ENCODE measurements at regions not wholly inside any gene's neighbourhood (a gene's known extent, or its start where the extent isn't known, plus 50 kb on each side); places are given as distances from the start of the nearest gene placed in this dataset.
"Not testable (repeated sequence)": the region's sequence is repeated elsewhere in the genome, so short reads cannot be mapped to it uniquely, and the experiment has no call there.

DNA sequence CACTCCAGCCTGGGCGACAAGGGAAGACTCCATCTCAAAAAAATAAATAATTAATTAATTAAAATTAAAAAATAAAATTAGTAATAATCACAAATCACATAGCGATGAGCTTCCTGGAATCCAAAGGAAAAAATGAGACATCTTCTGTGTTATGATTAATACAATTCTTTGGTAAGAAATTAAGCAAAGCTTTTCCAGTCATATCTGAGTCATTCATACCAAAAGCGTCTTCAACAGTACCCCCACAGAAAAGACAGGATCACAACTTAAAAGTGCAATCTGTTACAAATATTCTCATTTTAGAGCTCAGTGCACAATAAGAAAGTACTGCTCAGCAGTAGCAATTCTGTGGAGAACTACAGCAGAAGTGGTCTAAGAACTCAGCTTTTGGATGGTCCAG lies 168.5 kb upstream of the MXRA5 start:
- no peak overlapping the region for H3K27ac ChIP-seq (ENCODE audit: low read length)
- H3K36me3 ChIP-seq (ENCODE audit: control insufficient read depth, insufficient read depth, low read length) = no peaks in the 10 kb centered on the region
- no peaks in the 10 kb centered on the region for H3K9me3 ChIP-seq (ENCODE audit: control insufficient read depth, low read depth, low read length)
- no peak overlapping the region for H3K4me3 ChIP-seq (ENCODE audit: low read length)
- DNase-seq = no peak
- WGBS (ENCODE audit: insufficient coverage, low lambda C conversion rate) = no CpG with 5 or more reads among the region's 3 CpGs
- H3K4me1 ChIP-seq (ENCODE audit: control insufficient read depth, insufficient read depth, low read length) = no peaks in the 10 kb centered on the region
- H3K27me3 ChIP-seq (ENCODE audit: control insufficient read depth, insufficient read depth, low read length) = no peaks in the 10 kb centered on the region

- not testable (repeated sequence) for H3K4me1 ChIP-seq (ENCODE audit: control insufficient read depth, insufficient read depth, low read length); DNase-seq; H3K27me3 ChIP-seq (ENCODE audit: control insufficient read depth, insufficient read depth, low read length); H3K4me3 ChIP-seq (ENCODE audit: low read length); H3K9me3 ChIP-seq (ENCODE audit: control insufficient read depth, low read depth, low read length); H3K27ac ChIP-seq (ENCODE audit: low read length); H3K36me3 ChIP-seq (ENCODE audit: control insufficient read depth, insufficient read depth, low read length)
- no CpG with 5 or more reads among the region's 10 CpGs for WGBS (ENCODE audit: insufficient coverage, low lambda C conversion rate)
Measured at GRCh38 chrX:3512150-3512549, 165.7 kb upstream of the MXRA5 start.

- Histone ChIP-seq H3K27me3 (ENCODE audit: control insufficient read depth, insufficient read depth, low read length) (no peaks in the 10 kb centered on the region), H3K36me3 (ENCODE audit: control insufficient read depth, insufficient read depth, low read length) (no peaks in the 10 kb centered on the region), H3K9me3 (ENCODE audit: control insufficient read depth, low read depth, low read length) (no peaks in the 10 kb centered on the region), H3K27ac (ENCODE audit: low read length) (no peak overlapping the region), H3K4me1 (ENCODE audit: control insufficient read depth, insufficient read depth, low read length) (no peaks in the 10 kb centered on the region), H3K4me3 (ENCODE audit: low read length) (no peak overlapping the region)
- WGBS (ENCODE audit: insufficient coverage, low lambda C conversion rate) = 80% methylated on average over 1 of the region's 4 CpGs
- DNase-seq = no peak
Measured at GRCh38 chrX:3509934-3510333, 163.5 kb upstream of the MXRA5 start.

GRCh38 chrX:3504916-3505315 lies 158.5 kb upstream of the MXRA5 start:
- WGBS (ENCODE audit: insufficient coverage, low lambda C conversion rate) = no CpG with 5 or more reads among the region's 3 CpGs
- Histone ChIP-seq H3K27me3 (ENCODE audit: control insufficient read depth, insufficient read depth, low read length) (no peaks in the 10 kb centered on the region), H3K36me3 (ENCODE audit: control insufficient read depth, insufficient read depth, low read length) (no peaks in the 10 kb centered on the region), H3K4me3 (ENCODE audit: low read length) (no peak overlapping the region), H3K4me1 (ENCODE audit: control insufficient read depth, insufficient read depth, low read length) (no peaks in the 10 kb centered on the region), H3K9me3 (ENCODE audit: control insufficient read depth, low read depth, low read length) (no peaks in the 10 kb centered on the region), H3K27ac (ENCODE audit: low read length) (no peak overlapping the region)
- no peak for DNase-seq

DNA sequence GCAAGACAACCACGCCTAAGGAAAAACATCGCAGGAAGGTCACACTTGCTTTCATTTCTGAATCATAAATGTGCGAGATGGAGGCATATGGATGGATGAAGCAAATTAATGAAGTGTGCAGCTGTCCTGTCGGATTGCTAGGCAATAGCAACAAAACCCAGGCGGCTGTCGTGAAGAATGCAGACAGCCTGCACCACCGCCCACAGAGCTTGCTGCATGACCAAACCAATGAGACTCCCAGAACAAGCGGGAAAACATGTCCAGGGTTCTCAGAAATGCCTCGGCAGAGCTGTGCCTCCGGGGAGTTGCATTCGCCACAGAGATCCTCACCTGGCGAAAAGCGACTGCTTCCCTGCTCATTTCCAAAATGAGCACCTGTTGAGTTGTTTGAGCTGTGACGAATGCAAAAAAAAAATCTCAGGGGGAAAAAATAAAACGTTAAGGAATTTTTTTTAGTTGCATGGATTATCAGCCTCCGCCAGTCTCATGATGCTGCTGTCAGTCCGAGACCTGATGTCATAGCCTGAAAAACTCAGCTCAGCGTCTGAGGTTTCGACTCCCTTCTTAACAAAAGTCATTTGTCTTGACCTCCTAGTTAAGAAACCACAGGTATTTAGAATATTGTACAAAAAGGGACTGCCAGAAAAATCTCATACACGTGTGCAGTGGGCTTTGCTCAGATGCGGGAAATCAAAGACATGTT lies 155.5 kb upstream of the MXRA5 start:
- Histone ChIP-seq H3K4me1 (ENCODE audit: control insufficient read depth, insufficient read depth, low read length) (no peaks in the 10 kb centered on the region), H3K27ac (ENCODE audit: low read length) (no peak overlapping the region), H3K9me3 (ENCODE audit: control insufficient read depth, low read depth, low read length) (no peaks in the 10 kb centered on the region), H3K4me3 (ENCODE audit: low read length) (no peak overlapping the region), H3K27me3 (ENCODE audit: control insufficient read depth, insufficient read depth, low read length) (no peaks in the 10 kb centered on the region), H3K36me3 (ENCODE audit: control insufficient read depth, insufficient read depth, low read length) (no peaks in the 10 kb centered on the region)
- WGBS (ENCODE audit: insufficient coverage, low lambda C conversion rate) = no CpG with 5 or more reads among the region's 21 CpGs
- DNase-seq = no peak

DNA sequence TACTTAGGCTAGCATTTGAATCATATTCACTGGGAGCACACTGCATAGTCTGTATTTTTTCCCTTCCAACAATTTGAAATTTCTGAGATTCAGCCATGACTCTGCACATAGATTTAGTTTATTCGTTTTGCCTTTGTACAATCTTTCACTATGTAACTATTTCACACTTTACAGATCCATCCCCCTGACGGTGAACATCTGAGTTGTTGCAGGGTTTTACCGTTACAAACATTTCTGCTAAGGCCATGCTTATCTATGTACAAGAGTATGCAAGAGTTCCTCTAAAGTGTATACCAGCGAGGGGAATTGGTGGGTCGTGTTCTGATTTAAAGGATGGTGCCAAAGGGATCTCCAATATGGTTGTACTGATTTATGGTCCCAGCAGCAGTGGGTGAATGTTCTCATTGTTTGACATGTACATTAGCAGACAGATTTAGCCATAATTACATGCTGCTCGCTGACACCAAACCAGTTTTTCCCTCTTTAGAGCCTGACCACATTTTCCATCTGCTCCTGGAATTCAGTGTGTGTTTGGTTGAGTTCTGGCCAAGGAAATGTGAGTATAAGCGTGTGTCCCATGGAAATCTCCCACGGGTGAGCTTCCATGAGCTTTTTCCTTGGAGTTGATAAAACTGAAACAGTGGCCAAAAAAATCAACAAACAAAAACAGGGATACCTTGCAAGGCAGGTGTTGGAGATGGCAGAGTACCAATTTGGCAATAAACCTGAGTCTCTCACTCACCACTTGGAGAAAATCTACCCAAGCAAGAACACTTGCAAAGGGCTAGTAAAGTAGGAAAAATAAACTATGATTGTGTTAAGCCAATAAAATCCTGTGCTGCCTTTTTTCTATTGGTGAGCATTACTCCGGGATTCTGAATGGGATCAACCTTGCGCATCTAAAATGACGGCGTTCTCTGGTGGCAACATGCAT lies 149.7 kb upstream of the MXRA5 start:
- not testable (repeated sequence) for H3K27ac ChIP-seq (ENCODE audit: low read length); H3K9me3 ChIP-seq (ENCODE audit: control insufficient read depth, low read depth, low read length); H3K27me3 ChIP-seq (ENCODE audit: control insufficient read depth, insufficient read depth, low read length); DNase-seq; H3K4me3 ChIP-seq (ENCODE audit: low read length); H3K36me3 ChIP-seq (ENCODE audit: control insufficient read depth, insufficient read depth, low read length); H3K4me1 ChIP-seq (ENCODE audit: control insufficient read depth, insufficient read depth, low read length)
- no CpG with 5 or more reads among the region's 12 CpGs for WGBS (ENCODE audit: insufficient coverage, low lambda C conversion rate)

GRCh38 chrX:3493605-3494004 lies 147.2 kb upstream of the MXRA5 start:
- H3K36me3 ChIP-seq (ENCODE audit: control insufficient read depth, insufficient read depth, low read length) = no peaks in the 10 kb centered on the region
- no peaks in the 10 kb centered on the region for H3K9me3 ChIP-seq (ENCODE audit: control insufficient read depth, low read depth, low read length)
- no peak overlapping the region for H3K27ac ChIP-seq (ENCODE audit: low read length)
- H3K4me1 ChIP-seq (ENCODE audit: control insufficient read depth, insufficient read depth, low read length) = no peaks in the 10 kb centered on the region
- no peak overlapping the region for H3K4me3 ChIP-seq (ENCODE audit: low read length)
- no peak for DNase-seq
- H3K27me3 ChIP-seq (ENCODE audit: control insufficient read depth, insufficient read depth, low read length) = no peaks in the 10 kb centered on the region

GRCh38 chrX:3485727-3486126 lies 139.3 kb upstream of the MXRA5 start:
- no peak overlapping the region for H3K27ac ChIP-seq (ENCODE audit: low read length)
- no peak overlapping the region for H3K4me3 ChIP-seq (ENCODE audit: low read length)
- WGBS (ENCODE audit: insufficient coverage, low lambda C conversion rate) = no CpG with 5 or more reads among the region's 8 CpGs
- no peaks in the 10 kb centered on the region for H3K4me1 ChIP-seq (ENCODE audit: control insufficient read depth, insufficient read depth, low read length)
- H3K36me3 ChIP-seq (ENCODE audit: control insufficient read depth, insufficient read depth, low read length) = no peaks in the 10 kb centered on the region
- no peaks in the 10 kb centered on the region for H3K27me3 ChIP-seq (ENCODE audit: control insufficient read depth, insufficient read depth, low read length)
- H3K9me3 ChIP-seq (ENCODE audit: control insufficient read depth, low read depth, low read length) = no peaks in the 10 kb centered on the region
- DNase-seq = no peak

GRCh38 chrX:3479026-3479425 lies 132.6 kb upstream of the MXRA5 start:
- no peaks in the 10 kb centered on the region for H3K27me3 ChIP-seq (ENCODE audit: control insufficient read depth, insufficient read depth, low read length)
- no peaks in the 10 kb centered on the region for H3K9me3 ChIP-seq (ENCODE audit: control insufficient read depth, low read depth, low read length)
- no CpG with 5 or more reads among the region's 4 CpGs for WGBS (ENCODE audit: insufficient coverage, low lambda C conversion rate)
- H3K36me3 ChIP-seq (ENCODE audit: control insufficient read depth, insufficient read depth, low read length) = no peaks in the 10 kb centered on the region
- H3K4me3 ChIP-seq (ENCODE audit: low read length) = no peak overlapping the region
- no peaks in the 10 kb centered on the region for H3K4me1 ChIP-seq (ENCODE audit: control insufficient read depth, insufficient read depth, low read length)
- H3K27ac ChIP-seq (ENCODE audit: low read length) = no peak overlapping the region
- DNase-seq = no peak

DNA sequence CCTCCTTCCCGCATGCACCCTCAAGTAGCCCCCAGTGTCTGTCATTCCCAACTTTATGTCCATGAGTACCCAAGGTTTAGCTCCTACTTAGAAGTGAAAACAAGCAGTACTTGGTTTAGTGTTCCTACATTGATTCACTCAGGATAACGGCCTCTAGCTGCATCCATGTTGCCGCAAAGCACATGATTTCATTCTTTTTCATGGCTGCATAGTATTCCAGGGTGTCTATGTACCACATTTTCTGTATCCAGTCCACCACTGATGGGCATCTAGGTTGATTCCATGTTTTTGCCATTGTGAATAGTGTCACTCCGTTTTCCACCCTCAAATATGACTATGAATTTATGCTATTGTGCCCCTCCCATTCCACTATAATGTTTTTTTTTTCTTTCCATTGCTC lies 130.5 kb upstream of the MXRA5 start:
- no peak for DNase-seq
- WGBS (ENCODE audit: insufficient coverage, low lambda C conversion rate) = no CpG with 5 or more reads among the region's 4 CpGs
- Histone ChIP-seq H3K9me3 (ENCODE audit: control insufficient read depth, low read depth, low read length) (no peaks in the 10 kb centered on the region), H3K36me3 (ENCODE audit: control insufficient read depth, insufficient read depth, low read length) (no peaks in the 10 kb centered on the region), H3K4me1 (ENCODE audit: control insufficient read depth, insufficient read depth, low read length) (no peaks in the 10 kb centered on the region), H3K4me3 (ENCODE audit: low read length) (no peak overlapping the region), H3K27me3 (ENCODE audit: control insufficient read depth, insufficient read depth, low read length) (no peaks in the 10 kb centered on the region), H3K27ac (ENCODE audit: low read length) (no peak overlapping the region)
